Stomach (tissue), 4 donors: ENCODE measurements at regions not wholly inside any gene's neighbourhood (a gene's known extent, or its start where the extent isn't known, plus 50 kb on each side); places are given as distances from the start of the nearest gene placed in this dataset.

Experiments used
- POLR2A ChIP-seq, 4 donors: fragments of 450-650 bp; IDR thresholded peaks; one replicate each; pipeline ENCODE4 v1.6.1; 2016; ENCODE audit warnings: antibody characterized with exemption in 4 of 4, control low read depth in 2 of 4, mild to moderate bottlenecking in 1 of 4, moderate library complexity in 1 of 4
- TF ChIP-seq, protein P1 (sequence below), 7 experiments: fragments of 450-650 bp in 4 of 7; fragments of 200-600 bp in 3 of 7; sonication (generic) in 3 of 7; IDR thresholded peaks; one replicate each; pipeline ENCODE4 v1.5.1; 2016 to 2019; ENCODE audit warnings: antibody characterized with exemption in 7 of 7, control low read depth in 2 of 7, mild to moderate bottlenecking in 1 of 7

DNA sequence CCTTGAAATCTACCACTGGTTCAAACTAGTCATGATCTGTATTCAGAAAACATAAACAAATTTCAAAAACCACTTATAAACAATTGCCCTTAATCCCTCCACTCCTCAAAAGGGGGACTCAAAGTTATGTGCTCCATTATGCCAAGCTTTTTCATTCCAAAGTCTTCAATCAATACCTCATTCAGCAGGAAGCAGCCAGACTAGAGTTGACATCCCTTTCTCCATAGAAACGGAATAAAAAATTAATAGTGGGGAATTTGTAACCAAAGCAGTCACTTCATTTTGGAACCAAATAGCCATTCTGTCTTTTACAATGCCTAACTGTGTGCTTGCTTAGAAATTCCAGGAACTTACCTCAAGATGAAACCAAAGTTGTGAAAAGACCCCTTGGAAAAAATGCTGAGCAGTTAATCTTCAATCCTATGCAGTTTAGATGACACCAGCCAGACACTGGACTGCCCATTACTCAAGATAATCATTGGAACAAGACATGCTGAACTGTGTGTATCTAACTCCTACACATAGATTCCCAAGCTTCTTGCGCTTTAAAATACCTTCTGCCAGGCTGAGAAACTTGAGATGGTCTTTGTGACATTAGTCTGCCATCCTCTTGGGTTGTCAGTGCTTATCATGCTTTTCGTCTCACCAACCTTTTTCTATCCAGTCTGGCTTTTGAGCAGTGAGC, 406.2 kb downstream of the PLOD2 start:
- TF ChIP-seq POLR2A (IDR thresholded peaks at IDR 0.05): no peak
- TF ChIP-seq, protein P1, sequence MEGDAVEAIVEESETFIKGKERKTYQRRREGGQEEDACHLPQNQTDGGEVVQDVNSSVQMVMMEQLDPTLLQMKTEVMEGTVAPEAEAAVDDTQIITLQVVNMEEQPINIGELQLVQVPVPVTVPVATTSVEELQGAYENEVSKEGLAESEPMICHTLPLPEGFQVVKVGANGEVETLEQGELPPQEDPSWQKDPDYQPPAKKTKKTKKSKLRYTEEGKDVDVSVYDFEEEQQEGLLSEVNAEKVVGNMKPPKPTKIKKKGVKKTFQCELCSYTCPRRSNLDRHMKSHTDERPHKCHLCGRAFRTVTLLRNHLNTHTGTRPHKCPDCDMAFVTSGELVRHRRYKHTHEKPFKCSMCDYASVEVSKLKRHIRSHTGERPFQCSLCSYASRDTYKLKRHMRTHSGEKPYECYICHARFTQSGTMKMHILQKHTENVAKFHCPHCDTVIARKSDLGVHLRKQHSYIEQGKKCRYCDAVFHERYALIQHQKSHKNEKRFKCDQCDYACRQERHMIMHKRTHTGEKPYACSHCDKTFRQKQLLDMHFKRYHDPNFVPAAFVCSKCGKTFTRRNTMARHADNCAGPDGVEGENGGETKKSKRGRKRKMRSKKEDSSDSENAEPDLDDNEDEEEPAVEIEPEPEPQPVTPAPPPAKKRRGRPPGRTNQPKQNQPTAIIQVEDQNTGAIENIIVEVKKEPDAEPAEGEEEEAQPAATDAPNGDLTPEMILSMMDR (IDR thresholded peaks at IDR 0.05): no peak
